HG02840 (cell line): ENCODE measurements at regions not wholly inside any gene's neighbourhood (a gene's known extent, or its start where the extent isn't known, plus 50 kb on each side); places are given as distances from the start of the nearest gene placed in this dataset.
"Not testable (repeated sequence)": the region's sequence is repeated elsewhere in the genome, so short reads cannot be mapped to it uniquely, and the experiment has no call there.

Experiments
- ATAC-seq: cut with Tn5 transposase; IDR thresholded peaks from one replicate; pipeline ENCODE4 v1.9.1; 2021; ENCODE audit warnings: mild to moderate bottlenecking, moderate library complexity, moderate number of reproducible peaks; ENCODE audit not compliant: unreplicated experiment, low FRiP score

DNA sequence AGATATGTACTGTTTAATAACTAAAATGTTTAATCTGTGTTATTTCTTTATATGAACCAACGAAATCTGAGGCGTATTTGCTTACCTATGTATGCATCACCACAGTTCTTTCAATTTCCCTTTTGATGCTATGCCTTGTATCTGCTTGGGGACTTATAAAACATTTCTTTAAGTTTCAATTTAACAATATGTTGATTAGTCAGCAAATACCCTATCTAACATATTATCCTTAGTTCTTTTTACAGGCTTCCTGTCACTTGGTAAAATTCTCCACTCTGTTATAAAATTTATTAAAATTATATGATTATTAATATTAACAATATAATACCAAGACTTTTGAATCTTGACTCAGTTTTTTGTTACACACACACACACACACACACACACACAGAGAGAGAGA, 174.3 kb downstream of the CPS1 start:
- no peak for ATAC-seq

DNA sequence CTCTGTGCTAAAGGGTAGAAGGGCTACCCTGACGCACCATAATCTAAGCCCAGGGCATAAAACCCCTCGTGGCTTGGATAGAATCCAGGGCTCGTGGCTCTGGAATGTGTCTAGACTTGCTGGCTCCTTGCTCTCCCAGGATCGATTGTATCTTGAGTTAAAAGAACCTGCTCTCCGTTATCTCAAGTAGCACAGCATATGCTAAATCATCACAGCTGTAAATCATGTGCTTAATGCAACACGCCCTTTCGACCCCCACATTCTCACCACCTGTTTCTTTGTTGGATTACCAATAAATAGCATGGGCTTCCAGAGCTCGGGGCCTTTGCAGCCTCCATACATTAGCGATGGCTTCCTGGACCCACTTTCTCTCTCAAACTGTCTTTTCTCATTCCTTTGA, 190.4 kb downstream of the CPS1 start:
- not testable (repeated sequence) for ATAC-seq

DNA sequence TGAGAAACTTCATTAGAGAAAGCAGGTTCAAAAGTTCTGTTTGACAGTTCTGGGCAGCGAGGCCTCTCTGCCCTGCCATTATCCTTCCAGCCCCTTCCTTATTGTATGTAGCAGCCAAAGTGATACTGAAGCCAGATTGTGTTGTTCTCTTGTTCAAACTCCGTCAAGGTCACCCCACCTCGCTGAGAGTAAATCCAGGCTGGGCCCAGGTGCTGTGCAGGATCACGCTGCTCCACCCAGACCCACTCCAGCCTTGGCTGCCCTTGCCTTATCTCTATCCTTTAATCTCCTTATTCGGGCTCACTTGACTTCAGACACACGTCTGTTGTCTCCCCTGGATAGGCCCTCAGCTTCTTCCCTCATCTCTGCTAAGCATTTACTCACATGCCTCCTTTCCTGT, 196.1 kb downstream of the CPS1 start:
- no peak for ATAC-seq

DNA sequence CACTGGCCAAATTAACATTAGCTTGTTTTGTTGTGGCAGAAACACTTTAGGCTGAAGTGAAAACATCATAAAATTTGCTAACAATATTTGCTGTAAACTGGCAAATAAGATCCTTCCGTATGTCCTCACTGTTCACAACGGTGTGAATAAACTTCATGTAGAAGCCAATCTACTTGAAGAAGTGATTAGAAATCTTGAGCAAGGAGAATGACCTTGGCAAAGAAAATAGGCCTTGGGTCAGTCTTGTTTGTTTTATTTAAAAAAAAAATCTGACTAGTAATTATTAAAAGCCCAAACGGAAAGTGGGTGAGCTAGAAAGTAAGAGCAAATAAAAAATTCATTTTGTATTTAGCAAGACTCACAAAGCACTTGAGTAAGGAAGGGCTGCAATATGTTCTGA, 197.0 kb downstream of the CPS1 start:
- ATAC-seq, result no peak

DNA sequence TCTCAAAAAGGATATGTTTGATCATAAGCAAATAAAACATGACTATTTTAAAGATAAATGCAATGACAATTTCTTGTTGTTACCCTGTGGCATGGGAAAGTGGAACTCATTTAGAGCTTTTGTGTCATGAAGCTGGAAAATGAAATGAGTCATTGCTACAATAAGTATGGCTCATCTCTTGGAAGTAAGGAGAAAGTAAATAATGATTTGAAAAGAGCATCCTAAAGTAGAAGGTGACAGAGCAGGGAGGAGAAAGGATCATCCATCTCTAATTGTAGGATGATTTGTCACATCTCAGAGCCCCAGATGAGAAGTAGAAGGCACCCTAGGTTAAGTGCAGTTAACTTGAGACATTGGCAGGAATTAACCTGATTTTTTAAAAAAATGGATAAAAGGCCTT, 200.5 kb downstream of the CPS1 start:
- no peak for ATAC-seq

DNA sequence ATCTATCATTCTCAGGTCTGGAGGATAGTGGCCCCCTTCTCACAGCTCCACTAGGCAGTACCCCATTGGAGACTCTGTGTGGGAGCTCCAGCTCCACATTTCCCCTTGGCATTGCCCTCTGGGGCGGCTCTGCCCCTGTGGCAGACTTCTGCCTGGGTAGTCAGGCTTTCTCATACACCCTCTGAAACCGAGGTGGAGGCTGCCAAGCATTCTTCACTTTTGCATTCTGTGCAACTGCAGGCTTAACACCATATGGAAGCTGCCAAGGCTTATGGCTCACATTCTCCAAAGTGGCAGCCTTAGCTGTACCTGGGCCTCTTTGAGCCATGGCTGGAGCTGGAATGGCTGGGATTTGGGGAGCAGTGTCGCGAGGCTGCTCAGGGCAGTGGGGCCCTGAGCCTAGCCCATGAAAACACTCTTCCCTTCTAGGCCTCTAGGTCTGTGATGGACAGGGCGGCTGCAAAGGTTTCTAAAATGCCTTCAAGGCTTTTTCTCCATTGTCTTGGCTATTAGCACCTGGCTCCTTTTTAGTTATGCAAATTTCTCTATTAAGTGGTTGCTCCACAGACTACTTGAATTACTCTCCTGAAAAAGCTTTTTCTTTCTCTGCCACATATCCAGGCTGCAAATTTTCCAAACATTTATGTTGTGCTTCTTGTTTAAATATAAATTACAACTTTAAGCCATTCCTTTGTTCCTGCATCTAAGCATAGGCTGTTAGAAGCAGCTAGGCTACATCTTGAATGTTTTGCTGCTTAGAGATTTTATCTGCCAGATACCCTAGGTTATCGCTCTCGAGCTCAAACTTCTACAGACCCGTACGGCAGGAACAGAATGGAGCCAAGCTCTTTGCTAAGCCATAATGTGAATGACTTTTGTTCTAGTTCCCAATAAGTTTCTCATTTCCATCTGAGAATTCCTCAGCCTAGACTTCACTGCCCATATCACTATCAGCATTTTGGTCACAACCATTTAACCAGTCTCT, 206.5 kb downstream of the CPS1 start:
- ATAC-seq, result no peak

DNA sequence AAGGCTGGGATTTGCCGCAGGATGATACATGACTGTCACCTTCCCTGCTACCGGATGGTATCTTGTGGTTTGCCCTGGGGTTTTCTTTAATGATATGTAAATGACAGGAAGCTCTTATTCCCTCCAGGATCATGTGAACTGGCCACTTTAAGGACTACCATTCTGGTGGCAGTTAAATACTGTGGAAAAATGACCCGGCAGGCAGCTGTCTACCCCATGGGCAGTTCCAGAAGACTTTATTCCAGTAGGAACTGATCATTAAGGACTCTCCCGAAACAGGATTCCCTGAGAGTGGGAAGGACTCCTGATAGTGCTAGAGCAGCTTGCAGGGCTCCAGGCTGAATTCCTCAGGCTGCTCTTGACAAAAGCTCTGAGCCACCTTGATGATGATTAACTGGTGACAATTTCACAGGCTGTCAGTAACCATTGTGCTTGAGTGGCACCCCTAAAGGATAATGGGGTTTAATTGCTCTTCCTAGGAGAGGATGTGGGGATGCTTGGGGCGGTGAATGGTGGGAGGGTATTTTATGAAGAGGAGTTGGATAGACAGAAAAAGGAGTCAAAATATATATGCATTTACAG, 212.0 kb downstream of the CPS1 start:
- ATAC-seq, result no peak

DNA sequence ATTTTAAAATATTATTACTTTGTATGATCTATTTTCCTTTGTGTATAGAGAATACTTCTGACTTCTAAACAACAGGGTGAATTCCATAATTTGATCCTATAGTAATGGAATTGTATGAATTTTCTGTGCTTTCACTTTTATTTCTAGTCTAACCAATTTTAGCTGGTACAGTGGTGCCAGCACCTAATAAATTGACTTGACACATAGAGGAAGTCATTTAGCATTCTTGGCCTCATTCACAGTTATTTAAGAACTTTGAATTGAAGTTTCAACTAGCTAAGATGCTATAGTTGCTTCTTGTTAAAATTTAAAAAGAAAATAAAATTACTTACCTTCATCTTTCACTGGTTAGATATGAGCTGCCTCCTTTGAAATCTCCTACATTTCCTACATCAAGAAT, 220.4 kb downstream of the CPS1 start:
- ATAC-seq, result no peak

DNA sequence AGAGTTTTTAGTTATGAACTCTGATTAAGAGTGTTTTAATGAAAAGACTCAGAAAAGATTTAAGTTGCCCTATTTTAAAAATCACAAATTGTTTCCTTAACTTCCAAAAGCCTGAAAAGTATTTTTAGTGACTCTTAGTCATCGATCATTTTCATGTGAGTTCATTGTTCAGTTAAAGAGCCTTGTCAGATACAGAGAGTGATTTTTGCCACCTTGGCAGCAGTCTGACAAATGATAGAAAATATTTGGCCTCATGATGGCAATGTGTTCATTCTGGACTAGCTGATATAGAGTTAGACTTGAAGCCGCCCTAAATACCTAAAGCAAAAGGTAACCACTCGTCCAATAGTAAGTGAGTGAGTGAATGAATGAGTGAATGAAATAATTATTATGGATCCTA, 225.8 kb downstream of the CPS1 start:
- no peak for ATAC-seq

DNA sequence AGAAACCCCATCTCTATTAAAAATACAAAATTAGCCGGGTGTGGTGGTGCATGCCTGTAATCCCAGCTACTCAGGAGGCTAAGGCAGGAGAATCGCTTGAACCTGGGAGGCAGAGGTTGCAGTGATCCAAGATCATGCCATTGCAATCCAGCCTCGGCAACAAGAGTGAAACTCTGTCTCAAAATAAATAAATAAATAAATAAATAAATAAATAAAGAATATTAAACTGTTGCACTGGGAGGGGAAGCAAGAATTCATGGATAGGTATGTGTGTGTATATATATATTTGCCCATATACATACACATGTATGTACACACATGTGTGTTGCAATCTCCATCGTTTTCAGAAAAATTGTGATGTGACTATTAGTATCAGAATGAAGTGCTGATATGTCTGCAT, 231.4 kb downstream of the CPS1 start:
- not testable (repeated sequence) for ATAC-seq

DNA sequence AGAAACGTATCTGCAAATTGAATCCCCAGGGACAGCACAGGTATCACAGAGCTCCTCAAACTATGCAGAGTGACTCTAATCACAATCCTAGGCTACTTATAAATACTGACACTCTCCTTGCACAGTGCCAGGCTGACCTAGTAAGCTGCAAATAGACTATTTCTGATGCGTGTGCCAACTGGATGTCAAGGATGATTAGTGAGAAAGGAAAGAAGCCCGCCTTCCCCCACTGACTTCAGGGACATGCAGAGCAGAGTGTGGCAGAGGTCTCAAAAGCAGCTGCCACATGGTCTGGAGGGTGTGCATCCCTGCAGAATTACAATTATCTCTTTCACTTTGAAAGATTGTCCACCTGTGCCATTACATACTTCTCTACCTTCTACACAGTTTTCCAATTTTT, 235.6 kb downstream of the CPS1 start:
- ATAC-seq, result no peak

DNA sequence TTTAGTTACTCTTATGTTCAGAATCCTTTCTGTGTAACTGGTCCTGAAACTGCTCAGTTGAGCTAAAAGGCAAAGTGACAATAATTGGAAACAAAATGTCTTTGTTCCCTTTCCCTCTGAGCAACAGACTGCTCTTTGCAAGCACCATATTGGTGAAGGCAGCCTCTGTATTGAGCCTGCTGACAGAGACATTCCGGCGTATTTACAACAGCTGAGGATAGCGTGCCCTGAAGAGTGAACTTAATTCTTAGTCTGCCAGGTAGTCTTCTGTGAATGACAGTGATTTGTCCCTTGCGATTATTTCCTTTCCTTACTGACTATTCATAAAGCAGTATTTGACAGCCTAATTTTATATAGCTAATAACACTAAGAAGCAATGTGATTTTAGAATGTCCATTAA, 239.1 kb downstream of the CPS1 start:
- ATAC-seq, result no peak

DNA sequence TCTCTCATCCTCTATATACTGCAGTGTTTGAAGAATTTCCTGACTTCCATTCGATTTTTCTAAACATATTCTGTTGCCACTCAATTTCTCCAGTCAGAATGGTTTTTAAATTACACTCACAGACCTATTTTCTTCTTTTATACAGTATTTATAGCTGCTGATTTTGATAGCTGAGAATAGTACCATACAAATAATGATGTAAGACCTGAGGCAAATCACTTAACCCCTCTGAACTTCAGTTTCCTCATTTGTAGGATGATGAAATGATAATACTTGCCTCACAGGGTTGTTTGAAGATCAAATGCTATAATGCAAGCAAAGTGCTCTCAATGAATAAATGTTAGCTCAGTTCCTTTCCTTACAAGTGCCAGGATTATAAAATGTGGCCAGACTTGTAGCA, 241.8 kb downstream of the CPS1 start:
- no peak for ATAC-seq

DNA sequence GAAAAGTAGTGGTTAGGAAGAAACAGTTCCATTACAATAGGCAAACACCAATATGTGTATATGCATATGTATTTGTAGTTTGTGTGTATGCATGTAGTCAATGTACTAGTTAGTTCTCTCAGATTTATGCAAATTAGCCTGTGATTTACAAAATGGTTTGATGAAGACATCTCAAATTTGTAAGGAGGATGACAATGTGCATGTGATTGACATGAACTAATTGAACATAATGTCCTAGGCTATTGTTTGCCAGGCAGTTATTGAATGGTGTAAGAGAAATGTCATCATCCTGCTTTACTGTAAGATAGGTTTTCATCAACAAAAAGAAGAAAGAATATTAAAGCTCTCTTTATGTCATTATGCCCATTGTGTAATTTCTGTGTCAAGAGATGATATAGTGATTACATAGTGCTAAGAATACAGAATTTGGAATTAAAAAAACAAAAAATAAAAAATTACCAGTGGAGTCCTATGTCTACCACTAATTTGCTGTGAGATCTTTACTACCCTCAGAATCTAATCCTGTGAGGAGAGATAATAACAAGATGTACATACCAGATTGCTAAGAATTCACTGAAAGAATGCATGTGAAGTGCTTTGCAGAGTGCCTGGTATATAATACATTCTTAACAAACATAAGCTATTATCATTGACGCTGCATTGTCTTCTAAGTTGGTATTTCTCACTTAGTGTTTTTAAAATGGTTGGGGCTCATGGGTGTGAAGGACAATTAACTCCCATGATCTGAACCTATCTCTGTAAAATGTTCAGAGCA, 258.0 kb downstream of the CPS1 start:
- ATAC-seq, result no peak

DNA sequence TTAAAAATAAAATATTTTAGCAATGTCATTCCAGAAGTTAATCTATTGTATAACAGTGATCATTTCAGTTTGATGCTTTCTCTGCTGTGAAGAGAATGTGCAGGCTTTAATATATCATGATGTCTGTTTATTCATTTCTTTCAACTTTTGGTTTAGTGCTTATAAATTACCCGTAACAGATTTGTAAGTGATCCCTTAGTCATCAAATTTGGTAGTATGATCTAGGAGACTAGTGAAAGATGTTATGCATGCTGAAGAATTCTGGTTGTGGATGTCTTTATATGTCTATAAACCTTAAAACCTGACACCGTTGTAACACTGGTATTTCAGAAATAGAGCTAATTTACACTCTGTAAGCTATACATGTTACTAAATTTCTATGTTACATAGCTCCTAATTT, 260.4 kb downstream of the CPS1 start:
- no peak for ATAC-seq

DNA sequence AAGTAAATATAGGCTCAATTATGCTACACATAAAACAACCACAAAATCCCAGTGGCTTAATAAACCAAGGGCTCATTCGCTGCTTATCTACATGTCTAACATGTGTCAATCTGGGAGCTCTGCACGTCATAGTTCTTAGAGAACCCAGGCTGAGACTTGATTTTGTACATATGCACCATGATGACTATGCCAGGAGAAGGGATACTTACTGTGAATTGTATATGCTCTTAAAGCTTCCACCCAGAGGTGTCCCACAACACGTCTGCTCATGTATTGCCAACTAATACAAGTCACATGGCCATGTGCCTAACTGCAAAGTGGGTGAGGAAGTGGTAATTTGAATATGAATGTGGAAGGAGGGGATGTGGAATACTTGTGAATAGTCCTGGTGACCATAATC, 262.1 kb downstream of the CPS1 start:
- no peak for ATAC-seq

DNA sequence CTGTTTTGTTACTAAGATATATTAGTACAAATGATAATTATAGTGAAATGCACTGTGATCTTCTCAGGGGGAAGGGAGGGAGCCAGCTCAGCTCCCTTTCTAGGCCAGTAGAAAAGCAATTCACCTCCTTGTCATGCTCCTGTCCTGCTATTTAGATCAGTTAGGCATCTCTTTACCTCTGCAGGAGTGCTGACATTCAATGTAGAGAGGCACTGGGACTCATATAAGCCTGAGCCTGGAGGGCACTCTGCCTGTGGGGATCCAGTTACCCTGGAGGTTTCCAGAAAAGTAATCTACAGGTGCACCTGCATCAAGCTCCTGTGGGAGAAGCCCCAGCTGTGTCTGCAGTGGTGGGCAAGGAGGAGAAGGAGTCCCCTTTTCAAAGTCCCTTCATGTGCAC, 277.0 kb downstream of the CPS1 start:
- ATAC-seq, result no peak

DNA sequence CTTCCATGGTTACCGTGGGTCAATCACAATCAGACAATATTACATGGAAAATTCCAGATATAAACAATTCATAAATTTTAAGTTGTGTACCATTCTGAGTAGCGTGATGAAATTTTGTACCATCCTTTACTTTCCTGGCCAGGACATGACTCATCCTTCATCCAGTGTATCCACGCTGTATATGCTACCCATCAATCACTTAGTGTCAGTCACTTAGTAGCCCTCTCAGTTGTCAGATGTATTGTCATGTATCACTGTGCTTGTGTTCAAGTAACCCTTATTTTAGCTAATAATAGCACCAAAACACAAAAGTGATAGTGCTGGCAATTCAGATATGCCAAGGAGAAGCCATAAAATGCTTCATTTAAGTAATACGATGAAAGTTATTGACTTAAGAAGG, 282.6 kb downstream of the CPS1 start:
- ATAC-seq, result no peak

DNA sequence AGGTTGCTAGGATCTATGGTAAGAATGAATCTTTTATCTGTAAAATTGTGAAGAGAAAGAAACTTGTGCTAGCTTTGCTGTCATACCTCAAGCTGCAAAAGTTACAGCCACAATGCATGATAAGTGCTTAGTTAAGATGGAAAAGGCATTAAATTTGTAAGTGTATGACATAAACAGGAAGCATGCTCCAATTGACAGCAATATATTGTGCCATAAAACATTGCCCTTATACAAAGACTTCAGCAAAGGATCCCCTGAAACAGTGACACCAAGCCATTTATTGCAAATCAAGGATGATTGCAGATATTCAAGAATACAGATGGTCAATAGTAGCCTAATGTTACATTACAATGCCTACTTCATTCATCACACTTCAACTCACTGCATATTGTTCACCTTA, 283.1 kb downstream of the CPS1 start:
- ATAC-seq, result no peak

DNA sequence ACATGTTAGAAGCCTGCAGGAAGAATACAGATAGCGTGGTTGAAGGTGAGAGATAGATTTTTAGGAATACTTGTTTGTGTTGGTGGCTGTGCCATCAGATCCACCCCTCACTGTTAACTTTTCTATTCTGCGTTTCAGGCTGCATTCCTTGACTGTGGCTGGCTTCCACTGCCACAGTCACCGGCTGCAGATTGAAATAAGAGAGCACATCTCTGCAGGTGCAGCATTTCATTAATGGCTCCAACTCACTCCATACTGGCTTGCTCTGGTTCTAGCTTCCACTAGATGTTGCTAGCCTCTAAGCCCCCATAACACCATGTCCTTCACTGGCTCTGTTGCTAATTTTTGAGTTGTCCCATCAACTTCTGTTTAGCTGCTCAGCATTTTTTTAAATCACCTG, 286.5 kb downstream of the CPS1 start:
- ATAC-seq, result no peak

DNA sequence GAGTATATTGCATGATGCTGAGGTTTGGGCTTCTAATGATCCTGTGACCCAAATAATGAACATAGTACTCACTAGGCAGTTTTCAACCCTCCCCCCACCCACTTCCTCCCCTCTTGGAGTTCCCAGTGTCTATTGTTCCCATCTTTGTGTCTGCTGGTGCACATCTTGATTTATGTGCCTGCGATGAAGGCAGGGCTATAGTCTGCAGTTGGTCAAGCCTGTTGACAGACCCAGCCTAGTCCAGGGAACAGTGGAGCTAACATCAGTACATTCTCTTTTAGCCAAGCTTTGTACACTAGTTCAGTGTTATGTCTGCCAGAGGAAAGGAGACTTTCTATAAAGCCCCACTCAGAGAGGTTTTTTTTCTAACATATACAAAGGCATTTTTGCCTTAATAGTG, 287.6 kb downstream of the CPS1 start:
- no peak for ATAC-seq
